ENCODE measurements at regions not wholly inside any gene's neighbourhood (a gene's known extent, or its start where the extent isn't known, plus 50 kb on each side); places are given as distances from the start of the nearest gene placed in this dataset.
"Not testable (repeated sequence)": the region's sequence is repeated elsewhere in the genome, so short reads cannot be mapped to it uniquely, and the experiment has no call there.

DNA sequence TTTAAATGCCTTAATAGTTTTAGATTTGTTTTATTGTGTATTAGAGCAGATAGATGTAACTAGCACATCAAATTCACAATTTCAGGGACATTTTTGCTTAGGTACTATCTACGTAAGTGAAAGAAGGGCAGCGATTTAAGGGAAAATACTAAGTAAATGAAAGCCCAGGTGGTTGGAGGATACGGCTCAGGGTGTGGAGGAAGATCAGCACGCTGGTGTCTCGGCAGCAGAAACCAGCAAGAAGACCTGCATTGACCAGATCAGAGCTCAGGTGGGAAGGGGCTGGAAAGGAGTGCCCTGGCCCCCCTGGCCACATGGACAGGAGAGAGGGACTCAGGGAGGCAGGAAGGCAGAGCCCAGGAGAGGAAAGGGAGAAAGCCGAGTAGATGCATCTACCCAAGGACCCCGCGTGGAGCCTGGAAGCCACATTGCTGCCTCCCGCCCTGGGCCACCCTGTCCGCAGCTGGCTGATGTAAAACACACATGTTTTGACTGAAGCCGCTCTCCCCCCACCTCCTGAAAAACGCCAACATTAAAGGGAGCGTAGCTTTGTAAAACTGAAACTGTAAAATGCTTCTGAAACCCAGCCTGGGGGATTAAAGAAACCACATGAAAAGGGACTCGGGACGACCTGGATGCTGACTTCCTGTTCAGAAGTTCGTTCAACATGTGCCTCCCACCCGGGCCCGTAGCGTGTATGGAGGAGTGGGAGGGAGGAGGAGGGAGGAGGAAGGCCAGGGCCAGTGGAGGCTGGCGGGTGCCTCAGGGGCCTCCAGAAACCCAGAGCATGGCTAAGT, 72.6 kb upstream of the TARDBP start:
- intact Hi-C loops (cut with micrococcal nuclease): loop anchor here (1.0 to 10.0 kb wide), 4 partner anchors 8 to 429 kb away; partner anchors contain the start of gene CASZ1

DNA sequence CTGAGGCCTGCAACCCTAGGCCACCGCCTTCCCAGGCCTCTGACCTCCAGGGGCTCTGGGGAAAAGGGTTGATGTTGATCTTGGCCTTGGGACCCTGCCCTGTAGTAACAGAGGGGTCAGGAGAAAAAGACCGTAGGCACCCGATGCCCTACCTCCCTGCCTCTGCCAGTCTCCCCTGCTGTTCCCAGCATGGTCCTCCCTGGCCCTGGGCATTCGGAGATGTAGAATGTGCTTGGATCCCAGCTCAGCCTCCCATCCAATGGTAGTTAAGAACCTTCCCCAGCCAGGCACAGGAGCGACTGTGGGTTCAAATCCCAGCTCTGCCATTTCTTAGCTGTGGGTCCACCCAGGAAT, 72.0 kb upstream of the TARDBP start:
- intact Hi-C loops (cut with micrococcal nuclease): loop anchor here (1.0 to 10.0 kb wide), 4 partner anchors 8 to 430 kb away; partner anchors contain the start of gene CASZ1

DNA sequence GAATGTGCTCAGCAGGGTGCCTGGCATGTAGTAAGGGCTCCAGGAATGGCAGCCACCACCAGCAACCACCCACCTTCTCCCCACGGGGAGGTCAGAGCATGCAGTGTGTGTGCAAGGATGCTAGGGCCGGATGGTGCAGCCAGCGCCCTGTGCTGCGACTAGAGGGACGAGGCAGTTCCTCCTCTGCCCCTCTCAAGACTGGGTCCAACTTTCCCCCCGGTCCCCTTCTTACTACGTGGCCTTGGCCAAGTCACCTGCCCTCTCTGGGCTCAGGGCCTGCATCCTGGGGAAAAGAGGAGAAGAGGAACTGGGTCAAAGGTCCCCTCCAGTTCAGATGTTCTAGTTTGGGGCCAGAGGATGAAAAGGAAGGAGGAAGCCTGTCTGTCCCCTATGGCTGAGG, 71.6 kb upstream of the TARDBP start:
- intact Hi-C loops (cut with micrococcal nuclease): loop anchor here (1.0 to 10.0 kb wide), 4 partner anchors 9 to 430 kb away; partner anchors contain the start of gene CASZ1

- intact Hi-C loops (cut with micrococcal nuclease): loop anchor here (1.0 to 10.0 kb wide), 5 partner anchors 75 to 447 kb away; partner anchors contain the start of gene CASZ1
Observed at GRCh38 chr1:10941891-10942541, 70.4 kb upstream of the TARDBP start.

GRCh38 chr1:10942542-10942912, 69.9 kb upstream of the TARDBP start:
- intact Hi-C loops (cut with micrococcal nuclease): loop anchor here (1.0 to 10.0 kb wide), 3 partner anchors 148 to 447 kb away; partner anchors contain the start of gene CASZ1

- intact Hi-C loops (cut with micrococcal nuclease): loop anchor here (10.0 kb wide), 1 partner anchor 148 kb away; the partner anchor contains the start of gene CASZ1
Observed at GRCh38 chr1:10943041-10943440, 69.4 kb upstream of the TARDBP start.

DNA sequence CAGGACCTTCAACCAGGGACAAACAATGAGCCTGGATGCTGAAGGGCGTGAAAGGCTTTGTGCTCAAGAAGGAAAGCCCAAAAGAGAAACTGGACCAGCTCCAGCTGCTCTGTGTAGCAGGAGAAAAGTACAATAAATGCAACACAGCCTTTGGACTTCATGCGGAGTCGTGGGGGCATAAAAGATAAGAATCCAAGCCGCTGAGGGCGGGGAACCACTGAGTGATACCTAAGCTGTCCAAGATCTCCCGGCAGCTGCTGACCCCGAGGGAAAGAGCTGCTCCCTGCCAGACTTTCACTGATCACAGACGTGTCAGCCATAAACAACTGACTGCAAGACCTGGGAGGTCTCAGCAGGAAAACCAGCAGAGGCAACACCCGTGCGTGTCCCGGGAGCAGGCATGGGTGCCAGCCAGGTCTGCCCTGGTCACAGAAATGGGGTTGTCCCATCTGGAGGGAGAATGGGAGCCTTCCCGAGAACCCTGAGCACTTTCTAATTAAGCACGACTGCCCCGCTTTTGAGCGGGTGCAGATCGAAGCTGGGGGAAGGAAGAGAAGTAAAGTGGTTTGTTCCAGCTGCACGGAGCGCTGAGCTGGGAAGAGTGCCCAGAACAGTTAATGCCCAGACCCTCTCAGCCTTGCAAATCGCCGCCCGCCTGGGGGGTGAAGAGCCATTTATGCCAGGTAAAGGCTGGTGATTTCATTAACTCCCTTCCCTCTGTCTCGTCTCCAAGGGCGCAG, 68.3 kb upstream of the TARDBP start:
- intact Hi-C loops (cut with micrococcal nuclease): loop anchor here (10.0 kb wide), 1 partner anchor 149 kb away; the partner anchor contains the start of gene CASZ1

DNA sequence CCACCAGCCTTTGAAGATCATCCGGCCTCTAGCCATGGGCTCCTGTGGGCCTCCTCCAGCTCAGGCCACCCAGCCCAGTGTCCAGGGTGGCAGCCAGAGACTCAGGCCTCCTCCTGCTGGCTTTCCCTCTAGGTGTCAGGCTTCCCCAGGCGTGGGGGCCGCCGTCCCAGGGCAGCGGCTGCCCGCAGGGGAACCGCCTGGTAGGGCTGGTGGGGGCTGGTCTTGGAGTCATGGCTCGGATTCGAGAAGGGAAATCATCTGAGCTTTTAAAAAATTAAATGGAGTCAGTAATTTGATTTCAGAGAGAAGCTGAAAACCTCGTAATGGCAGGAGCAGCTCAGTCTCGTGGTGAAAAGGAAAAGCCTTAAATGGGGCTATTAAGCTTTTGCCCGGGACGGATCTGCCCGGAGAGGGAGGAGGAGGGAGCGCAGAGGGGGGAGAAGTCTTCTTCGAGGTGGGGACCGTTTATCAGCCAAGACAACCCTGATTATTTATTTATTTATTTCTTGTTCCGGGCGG, 66.4 kb upstream of the TARDBP start:
- intact Hi-C loops (cut with micrococcal nuclease): loop anchor here (10.0 kb wide), 1 partner anchor 151 kb away; the partner anchor contains the start of gene CASZ1

GRCh38 chr1:10947181-10947580, 65.3 kb upstream of the TARDBP start:
- intact Hi-C loops (cut with micrococcal nuclease): loop anchor here (10.0 kb wide), 1 partner anchor 152 kb away; the partner anchor contains the start of gene CASZ1

- intact Hi-C loops (cut with micrococcal nuclease): loop anchor here (10.0 kb wide), 1 partner anchor 153 kb away; the partner anchor contains the start of gene CASZ1
Observed at GRCh38 chr1:10947691-10948462, 64.6 kb upstream of the TARDBP start.

- intact Hi-C loops (cut with micrococcal nuclease): loop anchor here (10.0 kb wide), 1 partner anchor 154 kb away; the partner anchor contains the start of gene CASZ1
Observed at GRCh38 chr1:10948463-10948775, 64.0 kb upstream of the TARDBP start.

- intact Hi-C loops (cut with micrococcal nuclease): no loop called here
Observed at GRCh38 chr1:10950316-10951172, 61.9 kb upstream of the TARDBP start.

DNA sequence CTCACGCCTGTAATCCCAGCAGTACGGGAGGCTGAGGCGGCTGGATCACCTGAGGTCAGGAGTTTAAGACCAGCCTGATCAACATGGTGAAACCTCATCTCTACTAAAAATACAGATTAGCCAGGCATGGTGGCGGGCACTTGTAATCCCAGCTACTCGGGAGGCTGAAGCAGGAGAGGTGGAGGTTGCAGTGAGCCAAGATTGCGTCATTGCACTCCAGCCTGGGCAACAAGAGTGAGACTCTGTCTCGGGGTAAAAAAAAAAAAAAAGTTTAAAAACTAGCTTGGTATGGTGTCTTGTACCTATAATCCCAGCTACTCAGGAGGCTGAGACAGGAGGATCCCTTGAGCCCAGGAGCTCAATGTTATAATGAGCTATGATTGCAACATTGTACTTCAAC, 61.2 kb upstream of the TARDBP start:
- intact Hi-C loops (cut with micrococcal nuclease): not testable (repeated sequence)

DNA sequence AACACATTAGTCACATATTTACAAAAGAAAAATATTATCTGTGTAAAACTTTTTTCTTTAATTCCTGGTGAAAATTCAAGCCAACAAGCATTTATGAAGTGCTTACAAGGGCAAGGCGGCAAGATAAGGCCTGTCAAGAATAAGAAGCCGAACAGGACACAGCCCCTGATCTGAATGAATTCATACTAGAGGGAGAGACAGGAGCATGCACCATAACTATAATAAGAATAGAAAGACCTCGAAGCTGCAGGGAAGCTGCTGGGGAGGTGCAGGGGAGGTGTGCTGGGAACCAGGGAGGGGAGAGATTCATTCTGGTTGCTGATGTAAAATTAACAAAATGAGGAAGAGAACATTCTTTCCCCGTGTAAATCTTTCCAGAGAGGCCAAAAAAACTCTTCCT, 60.5 kb upstream of the TARDBP start:
- intact Hi-C loops (cut with micrococcal nuclease): no loop called here

DNA sequence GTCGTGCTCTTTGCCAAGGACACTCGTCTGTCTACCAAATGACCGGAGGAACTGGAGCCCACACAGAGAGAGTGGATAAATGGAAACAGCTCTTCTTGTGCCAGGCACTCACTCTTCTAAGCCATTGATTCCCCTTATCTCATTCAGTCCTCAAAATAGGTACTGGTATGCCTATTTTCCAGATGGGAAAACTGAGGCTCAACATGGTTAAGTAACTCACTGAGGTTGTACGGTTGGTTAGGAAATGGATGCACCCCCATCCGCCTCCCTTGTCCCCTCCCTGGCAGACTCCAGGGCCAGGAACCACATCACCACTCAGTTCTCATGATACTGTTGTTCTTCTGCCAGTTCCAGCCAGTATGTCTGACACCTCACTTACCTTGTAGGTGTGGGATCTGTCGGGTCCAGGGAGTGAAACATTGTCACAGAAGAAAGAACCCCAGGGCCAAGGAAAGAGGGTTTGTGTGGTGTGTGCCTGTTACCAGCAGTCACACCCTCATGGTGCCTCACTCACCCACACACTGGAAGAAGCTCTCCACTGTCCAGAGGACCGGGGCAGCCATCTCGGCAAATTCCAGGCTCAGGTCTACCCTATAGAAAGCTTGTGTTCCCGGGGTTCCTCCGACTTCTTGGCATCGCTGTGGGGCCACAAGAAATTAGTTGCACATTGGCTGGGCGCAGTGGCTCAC, 58.8 kb upstream of the TARDBP start:
- intact Hi-C loops (cut with micrococcal nuclease): no loop called here

- intact Hi-C loops (cut with micrococcal nuclease): no loop called here
Observed at GRCh38 chr1:10957133-10957532, 55.3 kb upstream of the TARDBP start.

DNA sequence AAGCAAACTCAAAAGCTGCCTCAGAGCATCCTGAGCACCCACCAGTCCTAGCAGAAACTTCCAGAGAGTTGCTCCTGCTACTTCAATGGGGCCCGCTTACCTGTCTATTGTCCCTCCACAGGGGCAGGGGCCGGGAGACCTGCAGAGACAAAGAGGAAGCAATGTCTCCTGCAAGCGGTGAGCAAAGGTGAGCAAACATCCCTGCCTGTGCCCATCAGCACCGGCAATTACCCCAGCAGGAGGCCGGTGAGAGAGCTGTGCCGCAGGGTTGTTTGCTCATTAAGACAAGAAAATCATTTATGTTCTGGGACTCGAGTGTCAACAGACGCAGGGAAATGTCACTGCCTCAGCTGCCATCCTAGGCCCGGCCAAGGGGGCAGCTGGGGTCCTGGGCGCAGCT, 53.8 kb upstream of the TARDBP start:
- intact Hi-C loops (cut with micrococcal nuclease): no loop called here

DNA sequence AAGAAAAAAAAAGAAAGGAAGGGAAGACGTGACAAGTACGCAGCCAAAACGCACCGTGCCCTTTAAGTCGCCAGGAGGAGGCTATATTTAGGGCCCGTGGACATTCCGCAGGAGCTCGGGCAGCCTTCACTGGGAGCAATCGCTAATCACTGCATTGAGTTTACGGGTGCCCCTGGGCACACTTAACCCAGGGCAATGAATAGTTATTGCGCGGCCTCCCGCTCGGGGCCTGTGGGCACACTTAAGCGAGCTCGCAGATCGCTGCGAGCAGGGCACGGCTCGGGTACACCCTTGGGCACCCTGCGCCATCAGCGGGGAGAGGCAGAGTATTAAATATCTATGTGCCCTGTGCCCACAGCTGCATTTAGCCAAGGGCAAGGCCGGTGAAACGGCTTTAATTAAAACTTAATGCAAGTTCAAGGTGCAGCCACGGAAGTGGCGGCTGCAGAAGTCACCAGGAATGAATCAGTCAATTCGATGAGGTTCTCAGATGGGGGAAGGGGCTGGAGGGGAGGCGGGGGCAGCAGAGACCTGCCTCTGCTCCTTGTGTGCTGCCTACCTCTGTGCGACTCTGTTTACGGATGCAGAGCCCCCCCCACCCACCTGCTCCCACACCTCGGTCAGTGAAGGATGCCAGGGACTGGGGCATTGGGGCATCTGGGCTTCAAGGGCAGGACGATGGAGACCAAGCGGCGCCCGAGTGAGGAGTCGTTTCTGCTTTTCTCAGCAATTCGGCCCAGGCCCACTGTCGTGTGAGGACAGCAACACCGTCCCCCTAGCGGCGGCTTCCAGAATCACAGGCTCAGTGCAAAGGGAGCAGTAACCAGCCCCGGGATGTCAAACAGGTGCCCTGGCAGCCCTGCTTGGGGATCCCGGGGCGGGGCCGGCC, 51.8 kb upstream of the TARDBP start:
- intact Hi-C loops (cut with micrococcal nuclease): loop anchor here (1.0 kb wide), 1 partner anchor 268 kb away; no protein-coding TSS in a partner anchor
